ENCODE measurements at regions not wholly inside any gene's neighbourhood (a gene's known extent, or its start where the extent isn't known, plus 50 kb on each side); places are given as distances from the start of the nearest gene placed in this dataset.

DNA sequence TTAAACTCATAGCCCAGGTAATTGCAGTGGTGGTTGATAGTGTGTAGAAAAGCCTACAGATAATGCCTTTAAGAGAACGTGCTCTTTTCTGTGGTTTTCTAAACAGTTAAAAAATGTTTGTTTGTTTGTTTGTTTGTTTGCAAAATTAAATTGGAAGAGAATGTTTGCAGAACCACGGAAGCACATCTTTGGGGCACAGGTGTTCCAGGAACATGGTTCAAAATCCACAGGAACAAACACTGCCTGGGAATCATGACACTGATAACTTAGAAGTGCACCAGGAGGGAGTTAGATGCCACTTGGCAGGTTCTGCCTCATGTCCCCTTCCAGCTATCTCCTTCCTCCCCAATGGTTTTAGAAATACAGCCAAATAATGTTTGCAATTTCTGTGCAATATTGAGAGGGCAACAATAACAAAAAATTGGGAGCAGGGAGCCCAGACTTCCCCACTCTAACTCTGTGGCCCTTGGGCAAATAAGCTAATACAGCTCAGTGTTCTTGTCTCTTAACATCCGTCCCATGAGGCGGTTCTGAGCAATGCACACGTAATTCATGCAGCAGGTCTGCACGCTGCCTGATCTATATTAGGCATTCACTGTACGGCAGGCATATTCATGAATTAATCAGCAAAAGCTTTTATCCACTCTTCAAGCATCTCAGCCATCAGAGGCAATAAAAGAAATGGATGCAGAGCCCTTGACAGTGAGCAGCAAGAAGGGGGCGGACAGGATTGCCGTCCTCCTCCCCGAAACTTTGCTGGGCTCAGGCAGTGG is 274.3 kb upstream of the FOXQ1 start:
- DNase-seq (ENCODE audit: low read depth in 2 of 2): no peak

DNA sequence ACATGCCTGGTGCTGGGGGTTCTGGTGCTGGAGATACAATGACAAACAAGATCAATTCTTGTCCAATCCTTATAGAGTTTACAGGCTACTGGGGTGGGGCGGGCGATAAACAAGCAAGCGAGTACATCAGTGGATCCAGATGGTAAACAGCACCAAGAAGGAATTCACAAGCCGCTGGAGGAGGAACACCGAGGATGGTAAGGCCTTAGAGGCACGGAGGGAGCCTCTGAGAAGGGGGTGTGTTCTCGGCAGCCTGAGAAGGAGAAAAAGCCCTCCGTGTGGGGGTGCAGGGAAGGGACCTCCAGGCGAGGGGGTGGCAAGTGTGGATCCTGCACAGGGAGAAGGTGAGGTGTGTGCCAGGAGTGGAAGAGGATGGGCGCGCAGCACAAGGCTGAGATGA is 276.5 kb upstream of the FOXQ1 start:
- no peak for DNase-seq (ENCODE audit: low read depth in 2 of 2)

DNA sequence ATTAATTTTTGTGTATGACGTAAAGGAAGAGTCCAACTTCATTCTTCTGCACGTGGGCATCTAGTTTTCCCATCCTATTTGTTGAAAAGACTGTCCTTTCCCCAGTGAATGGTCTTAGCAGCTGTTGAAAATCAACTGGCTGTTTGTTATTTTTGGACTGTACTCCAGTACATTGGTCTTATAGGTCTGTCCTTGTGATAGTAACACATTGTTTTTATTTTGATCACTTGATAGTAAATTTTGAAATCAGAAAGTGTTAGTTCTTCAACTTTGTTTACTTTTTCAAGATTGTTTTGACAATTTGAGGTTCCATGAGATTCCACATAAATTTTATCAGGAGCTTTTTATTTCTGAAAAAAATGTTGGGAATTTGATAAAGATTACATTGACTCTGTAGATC is 280.2 kb upstream of the FOXQ1 start:
- DNase-seq (ENCODE audit: low read depth in 2 of 2): no peak

DNA sequence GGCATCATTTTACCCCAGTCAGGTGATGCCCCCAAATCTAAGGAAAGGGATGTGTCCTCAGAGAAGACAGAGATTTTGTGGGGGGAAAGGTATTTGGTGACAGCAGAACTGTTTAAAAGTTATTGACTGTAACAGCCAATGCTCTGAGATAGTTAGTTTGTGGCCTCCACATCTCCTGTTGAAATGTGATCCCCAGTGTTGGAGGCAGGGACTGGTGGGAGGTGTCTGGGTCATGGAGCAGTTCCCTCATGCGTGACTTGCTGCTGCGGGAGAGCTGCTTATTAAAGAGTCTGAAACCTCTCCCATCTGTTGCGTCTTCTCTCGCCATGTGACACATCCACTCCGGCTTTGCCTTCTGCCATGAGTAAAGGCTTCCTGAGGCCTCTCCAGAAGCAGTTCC is 282.8 kb upstream of the FOXQ1 start:
- DNase-seq (ENCODE audit: low read depth in 2 of 2): no peak

DNA sequence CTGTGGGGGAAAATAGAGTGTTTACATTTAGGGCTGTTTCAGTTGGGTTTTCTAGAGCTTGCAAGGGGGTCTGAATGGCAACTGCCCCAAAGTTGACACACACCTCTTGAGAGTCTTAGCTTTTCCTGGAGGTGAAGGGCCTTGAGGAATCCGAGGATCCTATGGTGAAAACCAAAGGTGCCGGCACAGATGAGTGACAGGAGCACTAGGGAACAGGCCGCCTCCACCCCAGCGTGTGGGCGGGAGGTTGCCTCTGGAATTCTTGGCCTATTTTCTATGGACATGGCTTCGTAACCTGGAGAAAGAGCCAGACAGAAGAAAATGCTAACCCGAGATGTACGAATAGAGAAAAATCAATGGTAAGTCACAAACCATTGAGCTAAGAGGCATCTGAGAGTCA is 283.2 kb upstream of the FOXQ1 start:
- DNase-seq (ENCODE audit: low read depth in 2 of 2): no peak

DNA sequence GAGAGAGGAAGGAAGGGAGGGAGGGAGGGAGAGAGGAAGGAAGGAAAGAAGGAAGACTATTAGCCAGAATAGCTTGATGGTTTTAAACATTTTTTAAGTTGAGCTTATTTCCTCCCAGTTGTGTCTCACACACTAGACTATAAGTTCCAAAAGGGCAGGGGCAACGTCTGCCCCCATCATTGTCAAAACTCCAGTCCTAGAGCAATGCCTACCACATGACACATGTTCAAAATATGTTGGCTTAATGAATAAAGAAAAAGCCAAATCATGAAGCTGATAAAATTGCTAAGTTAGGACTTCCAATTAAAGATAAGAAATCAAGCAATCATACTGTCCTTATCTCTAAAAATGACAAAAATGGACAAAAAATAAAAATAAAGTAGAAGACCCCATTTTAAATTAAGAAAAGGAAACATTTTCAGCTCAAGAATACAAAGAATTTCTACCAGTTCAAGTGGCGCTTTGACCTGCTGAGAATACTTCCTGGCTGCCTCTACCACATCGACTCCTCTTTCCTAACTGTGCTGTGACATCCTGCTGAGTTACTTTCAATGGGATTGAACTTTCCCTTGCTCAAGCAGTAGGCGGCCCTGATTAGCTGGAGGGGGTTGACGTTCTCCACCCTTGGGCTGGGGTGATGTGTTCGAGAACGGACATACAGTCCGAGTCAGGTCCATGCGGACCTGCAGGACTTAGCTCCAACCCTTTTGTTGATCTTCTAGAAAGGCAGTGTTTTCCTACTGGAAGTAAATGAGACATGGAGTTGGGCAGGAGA is 283.9 kb upstream of the FOXQ1 start:
- DNase-seq (ENCODE audit: low read depth in 2 of 2): no peak

DNA sequence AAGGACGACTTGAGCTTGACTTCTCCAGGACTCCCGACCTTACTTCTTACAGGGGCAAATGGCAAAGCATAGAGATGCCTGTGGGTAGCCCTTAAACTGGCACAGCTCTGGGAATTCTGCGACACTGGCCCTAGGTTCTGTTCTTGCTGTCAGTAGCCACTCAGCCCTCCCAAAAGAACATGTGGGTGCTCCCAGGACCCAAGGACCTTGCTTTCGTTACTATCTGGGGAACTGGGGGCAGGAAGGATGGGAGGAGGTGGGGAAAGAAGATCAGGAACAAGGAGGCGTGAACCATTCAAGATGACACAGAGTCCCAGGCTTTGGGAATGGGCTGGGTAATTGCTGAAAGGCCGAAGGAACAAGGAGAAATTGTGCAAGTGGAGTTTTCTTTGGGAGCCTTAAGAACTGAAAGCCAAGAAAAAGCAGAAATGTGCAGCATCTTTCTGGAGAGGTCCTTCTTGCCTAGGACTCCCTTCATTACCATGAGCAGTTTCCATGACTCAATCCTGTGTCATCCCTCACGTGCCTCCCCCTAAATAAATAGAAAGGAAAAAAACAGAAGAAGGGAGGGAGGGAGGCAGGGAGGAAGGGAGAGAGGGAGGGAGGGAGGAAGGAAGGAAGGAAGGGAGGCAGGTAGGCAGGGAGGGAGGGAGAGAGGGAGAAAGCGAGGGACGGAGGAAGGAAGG is 284.6 kb upstream of the FOXQ1 start:
- DNase-seq (ENCODE audit: low read depth in 2 of 2): no peak

DNA sequence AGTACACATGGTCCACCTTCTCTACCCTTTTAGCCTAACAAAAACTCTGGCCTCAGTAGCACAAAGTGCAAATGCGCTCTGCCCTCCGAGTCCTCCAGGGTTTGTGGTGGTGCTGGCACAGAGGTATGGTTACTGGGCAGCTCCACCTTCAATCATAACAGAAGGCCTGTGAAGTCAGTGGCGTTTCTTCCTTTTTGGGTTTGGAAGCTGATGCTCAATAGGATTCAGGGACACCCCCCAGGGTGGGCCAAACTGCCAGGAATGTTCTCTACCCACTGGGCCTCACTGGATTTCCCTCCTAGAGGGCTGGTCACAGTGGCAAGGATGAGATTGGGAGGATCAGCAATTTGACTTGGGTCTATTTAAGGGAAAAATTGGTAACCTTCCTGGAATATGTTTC is 286.1 kb upstream of the FOXQ1 start:
- DNase-seq (ENCODE audit: low read depth in 2 of 2): no peak

DNA sequence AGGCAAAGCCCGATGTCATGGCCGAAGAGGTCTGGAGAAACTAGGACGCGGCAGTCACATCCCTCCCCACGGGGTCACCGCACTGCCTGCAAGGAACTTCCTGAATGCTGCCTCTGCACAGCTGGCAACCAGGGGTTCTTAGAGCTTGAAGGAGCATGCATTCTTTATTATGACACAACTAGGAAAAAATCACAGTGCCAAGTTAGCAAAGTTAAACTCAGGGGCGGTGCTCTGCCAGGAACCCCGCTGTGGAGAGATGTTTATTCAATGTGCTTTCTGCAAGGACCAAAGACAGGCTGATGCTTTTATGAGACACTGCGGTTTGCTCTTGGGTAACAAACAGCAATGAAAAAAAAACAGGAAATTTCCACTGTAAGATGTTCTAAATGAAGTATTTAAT is 287.3 kb upstream of the FOXQ1 start:
- no peak for DNase-seq (ENCODE audit: low read depth in 2 of 2)

DNA sequence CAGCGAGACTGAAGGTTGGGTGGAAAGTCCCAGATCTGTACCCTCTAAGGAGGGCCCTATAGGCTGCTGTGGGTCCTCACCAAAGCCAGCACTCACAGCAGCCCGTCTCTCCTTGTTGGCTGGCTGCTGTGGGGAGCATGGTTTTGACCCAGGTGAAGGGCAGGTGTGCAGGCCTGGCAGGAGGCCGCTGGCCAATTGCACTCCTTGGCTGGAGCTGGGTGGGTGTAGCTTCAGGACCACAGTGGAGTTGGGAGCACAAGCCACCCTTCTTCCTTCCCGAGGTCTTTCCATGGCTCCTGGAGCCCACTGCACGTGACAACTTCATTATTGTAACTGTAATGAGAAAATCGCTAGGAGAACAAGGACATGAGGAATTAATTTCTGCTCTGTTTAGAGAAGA is 287.7 kb upstream of the FOXQ1 start:
- no peak for DNase-seq (ENCODE audit: low read depth in 2 of 2)

DNA sequence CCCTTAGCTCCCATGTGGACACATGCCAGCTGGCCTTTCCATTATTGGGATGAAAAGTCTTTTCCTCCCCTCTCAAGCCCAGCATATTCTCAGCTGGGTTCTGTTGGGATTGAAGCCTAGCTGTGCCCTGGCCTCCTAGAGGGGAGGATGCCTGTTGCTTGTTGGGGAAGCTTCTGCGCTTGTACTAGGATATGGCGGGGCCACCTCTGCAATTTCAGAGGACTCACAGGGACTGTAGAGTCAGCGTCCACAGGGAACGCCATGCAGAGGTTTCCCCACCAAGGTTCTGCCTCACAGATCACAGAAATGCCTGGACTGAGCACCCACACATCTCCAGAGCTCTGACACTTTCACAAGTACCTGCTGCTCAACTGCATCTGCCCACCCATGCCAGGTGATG is 288.7 kb upstream of the FOXQ1 start:
- DNase-seq (ENCODE audit: low read depth in 2 of 2): no peak

DNA sequence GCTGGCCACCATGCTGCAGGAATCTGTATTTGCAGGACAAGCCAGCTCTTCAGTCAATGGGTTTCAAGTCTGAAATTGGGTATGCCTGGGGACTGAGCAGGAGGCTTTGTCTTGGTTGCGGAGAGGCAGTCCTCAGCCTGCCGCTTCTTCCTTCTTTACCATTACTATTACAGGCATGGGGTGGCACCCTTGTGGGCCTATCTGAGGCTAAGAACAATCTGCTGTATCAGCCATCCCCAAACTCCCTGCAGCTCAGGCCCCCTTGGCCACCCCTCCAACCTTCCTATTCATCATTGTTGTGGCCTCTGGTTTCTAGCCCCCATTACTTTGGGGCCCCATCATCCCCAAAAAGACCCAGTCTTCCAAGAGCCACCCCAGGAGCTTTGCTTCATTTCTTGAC is 289.2 kb upstream of the FOXQ1 start:
- no peak for DNase-seq (ENCODE audit: low read depth in 2 of 2)

DNA sequence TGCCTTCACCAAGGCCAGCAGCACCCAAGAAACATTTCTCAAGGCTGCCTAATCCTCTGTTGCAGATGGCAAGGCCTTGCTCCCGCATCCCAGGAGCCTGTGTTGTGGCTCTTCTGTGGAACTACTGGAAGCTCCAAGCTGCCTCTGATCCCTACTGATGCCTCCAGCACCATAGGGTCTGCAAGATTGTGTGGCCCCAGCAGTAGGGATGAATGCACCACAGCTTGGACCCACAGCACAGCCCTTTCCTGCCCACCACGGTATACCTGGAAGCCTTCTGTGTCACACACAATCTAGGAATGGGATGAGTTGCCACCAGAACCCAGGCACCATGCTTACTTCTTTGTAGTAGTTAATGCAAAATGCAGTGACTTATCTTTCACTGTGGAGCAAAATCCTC is 291.1 kb upstream of the FOXQ1 start:
- no peak for DNase-seq (ENCODE audit: low read depth in 2 of 2)

DNA sequence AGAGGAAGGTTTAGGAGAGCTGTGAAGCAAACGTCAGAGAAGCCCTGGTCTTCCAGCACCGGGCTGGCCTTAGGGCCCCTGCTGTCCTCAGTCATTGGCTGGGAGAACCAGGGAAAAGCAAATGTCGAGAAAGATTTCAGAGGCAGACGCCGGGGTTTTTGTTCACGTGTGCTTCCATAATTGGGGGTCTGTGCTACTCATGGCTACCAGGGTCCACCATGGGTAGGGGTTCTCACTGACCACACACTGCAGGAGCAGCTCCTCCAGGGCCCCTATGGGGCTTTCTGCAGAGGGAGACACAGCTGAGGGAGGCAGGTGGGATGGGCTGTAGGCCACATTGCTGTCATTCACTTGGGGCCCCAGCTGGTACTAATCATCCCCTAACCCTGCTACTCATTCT is 291.8 kb upstream of the FOXQ1 start:
- DNase-seq (ENCODE audit: low read depth in 2 of 2): no peak

DNA sequence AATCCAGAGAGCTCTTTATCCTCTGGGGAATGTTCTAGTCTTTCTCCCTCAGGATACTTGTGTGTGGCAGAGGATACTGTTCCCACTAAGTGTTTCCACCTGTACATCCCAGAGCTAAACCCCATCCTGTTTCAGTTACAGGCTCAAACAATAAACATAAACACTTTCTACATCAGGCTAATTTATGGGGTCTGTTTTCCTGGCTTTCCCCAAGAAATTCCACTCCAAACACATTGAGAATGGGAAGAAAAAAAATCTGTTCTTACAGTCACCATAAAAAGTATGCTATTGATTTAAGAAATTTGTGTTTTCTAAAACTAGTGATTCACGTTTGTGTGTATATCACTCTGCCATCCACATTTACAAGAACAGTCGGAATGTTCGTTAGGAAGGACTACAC is 293.9 kb upstream of the FOXQ1 start:
- no peak for DNase-seq (ENCODE audit: low read depth in 2 of 2)

DNA sequence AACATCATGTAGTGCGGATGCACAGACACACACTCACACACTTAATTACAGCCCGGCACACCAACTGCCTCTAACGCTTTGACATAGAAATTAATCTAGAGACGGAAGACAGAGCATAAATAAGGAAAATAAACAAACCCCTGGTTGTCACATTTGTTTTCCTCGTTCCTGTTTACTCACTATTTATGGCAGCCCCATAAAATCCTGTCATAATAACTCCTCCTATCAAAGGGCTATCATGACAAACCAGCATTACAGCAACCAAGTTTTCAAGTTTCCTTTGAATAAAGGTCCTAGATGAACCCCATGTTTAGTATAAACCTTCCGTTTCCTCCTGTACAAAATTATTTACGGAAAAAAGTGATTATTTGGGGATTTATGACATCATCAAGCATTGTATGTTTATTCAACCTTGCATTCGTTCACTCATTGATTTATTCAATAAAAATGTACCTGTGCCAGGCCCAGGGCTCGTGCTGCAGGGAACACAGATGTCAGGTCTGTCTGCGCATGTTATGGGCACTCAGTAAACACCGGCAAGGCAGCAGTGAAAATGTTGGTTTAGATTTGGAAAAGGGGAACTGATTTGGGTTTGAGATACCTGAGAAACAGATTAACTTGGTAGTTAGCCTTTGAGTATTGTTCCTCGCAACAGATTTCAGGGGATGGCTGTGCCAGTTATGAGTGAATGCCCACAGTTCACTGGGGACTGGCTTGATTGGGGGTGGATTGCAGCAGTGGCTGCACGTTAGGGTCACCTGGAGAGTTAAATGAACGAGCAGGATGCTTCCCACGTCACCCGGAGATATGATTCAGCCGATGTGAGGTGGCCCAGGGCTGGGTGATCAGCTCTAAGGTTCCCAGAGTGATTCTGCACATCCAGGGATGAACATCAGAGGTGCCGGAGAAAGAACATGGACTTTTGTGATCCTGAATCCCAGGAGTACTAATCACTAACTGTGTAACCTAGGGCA is 295.3 kb upstream of the FOXQ1 start:
- no peak for DNase-seq (ENCODE audit: low read depth in 2 of 2)

DNA sequence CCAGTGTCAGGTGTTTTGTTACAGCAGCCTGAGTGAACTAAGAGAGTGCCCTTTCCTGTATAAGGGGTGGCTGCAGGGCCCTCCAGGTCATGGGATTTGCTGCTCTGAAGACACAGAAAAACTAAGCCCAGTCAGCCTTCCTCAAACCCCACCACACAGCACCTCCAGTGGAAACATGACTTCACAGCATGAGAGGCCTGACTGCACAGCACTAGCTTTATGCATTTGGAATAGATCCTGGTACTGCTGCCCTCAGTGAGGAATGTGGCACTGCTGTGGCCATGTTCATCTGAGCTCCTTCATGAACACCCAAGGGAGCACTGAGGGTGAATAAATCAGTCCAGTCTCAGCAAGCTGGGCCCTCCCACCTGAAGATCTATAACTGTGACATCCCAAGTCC is 296.1 kb upstream of the FOXQ1 start:
- no peak for DNase-seq (ENCODE audit: low read depth in 2 of 2)

DNA sequence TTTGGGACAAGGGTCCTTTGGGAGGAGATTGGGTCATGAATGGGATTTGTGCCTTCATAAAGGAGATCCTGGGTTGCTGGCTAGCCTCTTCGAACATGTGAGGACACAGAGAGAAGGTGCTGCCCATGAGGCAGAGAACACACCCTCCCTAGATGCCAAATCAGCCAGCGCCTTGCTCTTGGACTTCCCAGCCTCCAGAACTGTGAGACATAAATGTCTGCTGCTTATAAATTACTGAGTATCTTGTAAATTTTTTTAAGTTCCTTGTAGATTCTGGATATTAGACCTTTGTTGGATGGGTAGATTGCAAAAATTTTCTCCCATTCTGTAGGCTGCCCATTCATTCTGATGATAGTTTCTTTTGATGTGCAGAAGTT is 297.5 kb upstream of the FOXQ1 start:
- DNase-seq (ENCODE audit: low read depth in 2 of 2): no peak

DNA sequence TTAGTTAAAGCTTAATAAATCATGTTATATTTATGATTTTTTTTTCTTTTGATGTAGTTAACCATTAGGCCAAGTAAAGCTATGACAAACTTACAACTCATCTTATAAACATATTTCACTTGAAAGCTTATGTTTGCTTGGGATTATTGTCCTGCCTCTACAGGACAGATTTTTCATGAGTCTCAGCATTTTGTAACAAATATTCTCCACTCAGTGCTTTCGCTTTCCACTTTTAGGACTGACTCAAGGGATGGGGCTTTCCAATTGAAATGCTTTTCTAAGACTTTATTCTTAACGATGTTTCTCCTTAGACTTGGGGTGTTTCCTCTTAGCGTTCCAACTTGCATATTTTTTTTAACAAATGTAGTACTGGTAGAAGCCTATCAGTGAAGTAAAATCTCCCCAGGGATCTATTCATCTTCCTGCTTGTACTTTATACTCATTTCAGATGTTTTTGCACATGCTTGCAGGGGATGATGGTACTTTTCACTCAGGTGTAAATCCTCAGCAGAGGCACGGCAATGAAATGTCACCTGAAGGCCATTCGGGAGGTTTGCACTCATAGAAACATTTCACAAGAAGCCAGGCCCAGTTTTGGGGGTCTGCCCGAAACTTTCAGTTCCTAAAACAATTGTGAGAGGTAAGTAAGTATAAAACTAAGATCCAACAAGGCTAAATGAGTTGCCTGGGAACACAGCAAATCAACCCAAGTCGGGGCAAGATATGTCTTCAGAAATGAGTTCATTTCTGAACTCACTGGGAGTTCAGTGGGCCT is 298.1 kb upstream of the FOXQ1 start:
- DNase-seq (ENCODE audit: low read depth in 2 of 2): no peak

DNA sequence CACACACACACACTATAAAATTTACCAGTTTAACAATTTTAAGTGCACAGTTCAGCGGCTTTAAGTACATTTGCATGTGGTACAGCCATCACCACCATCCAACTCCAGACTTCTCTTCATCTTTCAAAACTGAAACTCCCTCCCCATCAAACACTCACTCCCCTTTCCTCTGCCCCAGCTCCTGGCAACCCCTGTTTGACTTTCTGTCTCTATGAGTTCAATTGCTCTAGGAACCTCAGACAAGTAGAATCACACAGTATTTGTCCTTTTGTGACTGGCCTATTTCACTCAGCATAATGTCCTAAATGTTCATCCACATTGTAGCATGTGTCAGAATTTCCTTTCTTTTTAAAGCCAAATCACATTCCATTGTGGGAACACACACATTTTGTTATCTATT is 302.8 kb upstream of the FOXQ1 start:
- DNase-seq (ENCODE audit: low read depth in 2 of 2): no peak

DNA sequence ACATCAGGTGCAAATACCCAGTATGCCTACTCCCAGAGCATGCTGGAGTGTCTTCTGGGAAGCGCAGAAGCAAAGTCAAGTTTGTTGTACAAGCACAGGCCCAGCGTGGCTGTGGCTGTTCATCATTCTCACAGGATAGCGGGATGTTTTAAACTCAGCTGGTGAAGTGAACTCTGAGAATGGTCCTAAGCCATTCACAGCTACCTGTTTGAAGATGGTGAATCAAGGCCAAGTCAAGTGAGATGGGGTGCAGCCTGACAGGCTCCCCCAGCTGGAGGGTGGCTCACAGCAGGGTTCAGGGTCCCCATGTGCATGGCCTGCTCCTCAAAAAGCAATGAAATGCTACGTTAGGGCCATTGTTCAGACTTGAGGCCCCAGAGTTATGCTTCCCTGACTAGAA is 304.7 kb upstream of the FOXQ1 start:
- no peak for DNase-seq (ENCODE audit: low read depth in 2 of 2)
